Suprapubic skin (tissue), 4 donors: ENCODE measurements at regions not wholly inside any gene's neighbourhood (a gene's known extent, or its start where the extent isn't known, plus 50 kb on each side); places are given as distances from the start of the nearest gene placed in this dataset.

Experiments used
- EP300 ChIP-seq: sonication (generic); formaldehyde crosslinking; IDR thresholded peaks from one replicate; pipeline ENCODE4 v1.6.1; 2017; ENCODE audit warnings: antibody characterized with exemption
- POLR2A ChIP-seq, 2 donors: fragments of 450-650 bp; IDR thresholded peaks; one replicate each; pipeline ENCODE4 v1.6.1; 2017; ENCODE audit warnings: antibody characterized with exemption in 2 of 2, mild to moderate bottlenecking in 2 of 2, moderate library complexity in 2 of 2
- POLR2AphosphoS5 ChIP-seq, 3 donors: sonication (generic); formaldehyde crosslinking; IDR thresholded peaks; one replicate each; pipeline ENCODE4 v1.6.1; 2017; ENCODE audit warnings: antibody characterized with exemption in 3 of 3
- TF ChIP-seq, protein P1 (sequence below), 2 donors: fragments of 200-600 bp in 1 of 2; fragments of 450-650 bp in 1 of 2; sonication (generic) in 1 of 2; IDR thresholded peaks; one replicate each; pipeline ENCODE4 v1.5.1; 2016 to 2019; ENCODE audit warnings: antibody characterized with exemption in 2 of 2, mild to moderate bottlenecking in 1 of 2, moderate library complexity in 1 of 2

DNA sequence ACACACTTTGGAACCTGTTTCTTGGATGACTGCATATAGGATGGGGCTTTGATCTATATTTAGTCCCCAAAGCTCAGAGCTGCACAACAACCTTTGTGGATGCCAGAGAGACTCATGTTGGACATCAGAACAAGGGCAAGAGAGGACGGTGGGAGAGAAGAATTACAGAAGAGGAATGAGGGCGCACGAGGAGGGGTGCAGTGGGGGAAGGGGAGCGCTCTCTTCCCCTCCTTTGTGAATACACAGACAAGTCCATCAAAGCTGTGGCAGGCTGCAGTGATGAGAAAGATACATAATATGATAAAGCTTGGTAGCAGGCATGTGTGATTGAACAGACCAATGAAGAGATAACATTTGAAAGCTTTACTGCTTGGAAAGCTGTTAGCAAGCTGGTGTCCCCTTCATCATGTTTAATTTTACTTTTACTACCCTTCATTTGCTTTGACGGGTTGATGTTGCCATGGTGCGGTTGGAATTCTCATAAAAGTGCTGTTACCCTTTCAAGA, 857.8 kb downstream of the KCNMA1 start:
- no peak for TF ChIP-seq POLR2AphosphoS5 (IDR thresholded peaks at IDR 0.05)
- TF ChIP-seq, protein P1, sequence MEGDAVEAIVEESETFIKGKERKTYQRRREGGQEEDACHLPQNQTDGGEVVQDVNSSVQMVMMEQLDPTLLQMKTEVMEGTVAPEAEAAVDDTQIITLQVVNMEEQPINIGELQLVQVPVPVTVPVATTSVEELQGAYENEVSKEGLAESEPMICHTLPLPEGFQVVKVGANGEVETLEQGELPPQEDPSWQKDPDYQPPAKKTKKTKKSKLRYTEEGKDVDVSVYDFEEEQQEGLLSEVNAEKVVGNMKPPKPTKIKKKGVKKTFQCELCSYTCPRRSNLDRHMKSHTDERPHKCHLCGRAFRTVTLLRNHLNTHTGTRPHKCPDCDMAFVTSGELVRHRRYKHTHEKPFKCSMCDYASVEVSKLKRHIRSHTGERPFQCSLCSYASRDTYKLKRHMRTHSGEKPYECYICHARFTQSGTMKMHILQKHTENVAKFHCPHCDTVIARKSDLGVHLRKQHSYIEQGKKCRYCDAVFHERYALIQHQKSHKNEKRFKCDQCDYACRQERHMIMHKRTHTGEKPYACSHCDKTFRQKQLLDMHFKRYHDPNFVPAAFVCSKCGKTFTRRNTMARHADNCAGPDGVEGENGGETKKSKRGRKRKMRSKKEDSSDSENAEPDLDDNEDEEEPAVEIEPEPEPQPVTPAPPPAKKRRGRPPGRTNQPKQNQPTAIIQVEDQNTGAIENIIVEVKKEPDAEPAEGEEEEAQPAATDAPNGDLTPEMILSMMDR (IDR thresholded peaks at IDR 0.05), result no peak
- no peak for TF ChIP-seq POLR2A (IDR thresholded peaks at IDR 0.05)
- TF ChIP-seq EP300, result no peak
